Body of pancreas (tissue), 4 donors: ENCODE measurements at regions not wholly inside any gene's neighbourhood (a gene's known extent, or its start where the extent isn't known, plus 50 kb on each side); places are given as distances from the start of the nearest gene placed in this dataset.

Source experiments
- POLR2A ChIP-seq, 3 donors: fragments of 450-650 bp; IDR thresholded peaks; one replicate each; pipeline ENCODE4 v1.6.1; 2016; ENCODE audit warnings: antibody characterized with exemption in 3 of 3, mild to moderate bottlenecking in 2 of 3
- TF ChIP-seq, protein P1 (sequence below), 7 experiments: fragments of 450-650 bp in 4 of 7; fragments of 200-600 bp in 3 of 7; sonication (generic) in 3 of 7; IDR thresholded peaks; one replicate each; pipeline ENCODE4 v1.5.1; 2016 to 2019; ENCODE audit warnings: antibody characterized with exemption in 7 of 7

GRCh38 chr3:194775266-194775665 lies 89.6 kb downstream of the FAM43A start:
- TF ChIP-seq, protein P1, sequence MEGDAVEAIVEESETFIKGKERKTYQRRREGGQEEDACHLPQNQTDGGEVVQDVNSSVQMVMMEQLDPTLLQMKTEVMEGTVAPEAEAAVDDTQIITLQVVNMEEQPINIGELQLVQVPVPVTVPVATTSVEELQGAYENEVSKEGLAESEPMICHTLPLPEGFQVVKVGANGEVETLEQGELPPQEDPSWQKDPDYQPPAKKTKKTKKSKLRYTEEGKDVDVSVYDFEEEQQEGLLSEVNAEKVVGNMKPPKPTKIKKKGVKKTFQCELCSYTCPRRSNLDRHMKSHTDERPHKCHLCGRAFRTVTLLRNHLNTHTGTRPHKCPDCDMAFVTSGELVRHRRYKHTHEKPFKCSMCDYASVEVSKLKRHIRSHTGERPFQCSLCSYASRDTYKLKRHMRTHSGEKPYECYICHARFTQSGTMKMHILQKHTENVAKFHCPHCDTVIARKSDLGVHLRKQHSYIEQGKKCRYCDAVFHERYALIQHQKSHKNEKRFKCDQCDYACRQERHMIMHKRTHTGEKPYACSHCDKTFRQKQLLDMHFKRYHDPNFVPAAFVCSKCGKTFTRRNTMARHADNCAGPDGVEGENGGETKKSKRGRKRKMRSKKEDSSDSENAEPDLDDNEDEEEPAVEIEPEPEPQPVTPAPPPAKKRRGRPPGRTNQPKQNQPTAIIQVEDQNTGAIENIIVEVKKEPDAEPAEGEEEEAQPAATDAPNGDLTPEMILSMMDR (IDR thresholded peaks at IDR 0.05), result no peak
- no peak for TF ChIP-seq POLR2A (IDR thresholded peaks at IDR 0.05)
